ENCODE measurements at regions not wholly inside any gene's neighbourhood (a gene's known extent, or its start where the extent isn't known, plus 50 kb on each side); places are given as distances from the start of the nearest gene placed in this dataset.

- no peaks in the 10 kb centered on the region for H4K20me1 ChIP-seq (ENCODE audit: control insufficient read depth, extremely low read depth, insufficient read depth, low read length)
- no peak for DNase-seq (ENCODE audit: low read depth in 2 of 2)
- no peak overlapping the region for H2AFZ ChIP-seq (ENCODE audit: low read length)
- no peak overlapping the region for H3K9ac ChIP-seq (ENCODE audit: insufficient read depth, low read length)
- no peak overlapping the region for H3K4me3 ChIP-seq (replicated peaks in 1 of 4; ENCODE audit: control extremely low read depth in 1 of 4, insufficient read depth in 1 of 4, low read depth in 3 of 4, low read length in 4 of 4)
- TF ChIP-seq EZH2 (IDR thresholded peaks at IDR 0.05; ENCODE audit: low read length, missing control alignments): no peak
- TF ChIP-seq CTCF (conservative IDR thresholded peaks at IDR 0.05 in 1 of 2, IDR thresholded peaks at IDR 0.05 in 1 of 2; ENCODE audit: low read depth in 1 of 2, low read length in 2 of 2): no peak
- no peak overlapping the region for H3K27ac ChIP-seq (ENCODE audit: insufficient read depth, low read length)
- H3K4me2 ChIP-seq (ENCODE audit: extremely low read depth, insufficient read depth, low read length): no peak overlapping the region
- H3K4me1 ChIP-seq (ENCODE audit: control insufficient read depth, extremely low read depth, insufficient read depth, low read length): no peaks in the 10 kb centered on the region
- H3K9me3 ChIP-seq (ENCODE audit: control insufficient read depth, insufficient read depth, low read depth, low read length): no peaks in the 10 kb centered on the region
- no peaks in the 10 kb centered on the region for H3K36me3 ChIP-seq (ENCODE audit: control insufficient read depth, insufficient read depth, low read length)
- no peaks in the 10 kb centered on the region for H3K79me2 ChIP-seq (ENCODE audit: control insufficient read depth, insufficient read depth, low read length)
- H3K27me3 ChIP-seq (ENCODE audit: control insufficient read depth, insufficient read depth, low read length): no peaks in the 10 kb centered on the region
Observed at GRCh38 chr1:5711079-5711478, 281.1 kb downstream of the NPHP4 start.

- Histone ChIP-seq H3K27ac (ENCODE audit: insufficient read depth, low read length) (no peak overlapping the region), H3K9me3 (ENCODE audit: control insufficient read depth, insufficient read depth, low read depth, low read length) (no peaks in the 10 kb centered on the region), H4K20me1 (ENCODE audit: control insufficient read depth, extremely low read depth, insufficient read depth, low read length) (no peaks in the 10 kb centered on the region), H3K4me2 (ENCODE audit: extremely low read depth, insufficient read depth, low read length) (no peak overlapping the region), H3K36me3 (ENCODE audit: control insufficient read depth, insufficient read depth, low read length) (no peaks in the 10 kb centered on the region), H3K79me2 (ENCODE audit: control insufficient read depth, insufficient read depth, low read length) (no peaks in the 10 kb centered on the region), H3K9ac (ENCODE audit: insufficient read depth, low read length) (no peak overlapping the region), H3K4me3 (replicated peaks in 1 of 4; ENCODE audit: control extremely low read depth in 1 of 4, insufficient read depth in 1 of 4, low read depth in 3 of 4, low read length in 4 of 4) (no peak overlapping the region), H3K27me3 (ENCODE audit: control insufficient read depth, insufficient read depth, low read length) (no peaks in the 10 kb centered on the region), H2AFZ (ENCODE audit: low read length) (no peak overlapping the region), H3K4me1 (ENCODE audit: control insufficient read depth, extremely low read depth, insufficient read depth, low read length) (no peaks in the 10 kb centered on the region)
- TF ChIP-seq EZH2 (IDR thresholded peaks at IDR 0.05; ENCODE audit: low read length, missing control alignments) (no peak), CTCF (conservative IDR thresholded peaks at IDR 0.05 in 1 of 2, IDR thresholded peaks at IDR 0.05 in 1 of 2; ENCODE audit: low read depth in 1 of 2, low read length in 2 of 2) (no peak)
- no peak for DNase-seq (ENCODE audit: low read depth in 2 of 2)
Observed at GRCh38 chr1:5709976-5710375, 282.2 kb downstream of the NPHP4 start.

- no peaks in the 10 kb centered on the region for H4K20me1 ChIP-seq (ENCODE audit: control insufficient read depth, extremely low read depth, insufficient read depth, low read length)
- H3K27me3 ChIP-seq (ENCODE audit: control insufficient read depth, insufficient read depth, low read length): no peaks in the 10 kb centered on the region
- TF ChIP-seq CTCF (conservative IDR thresholded peaks at IDR 0.05 in 1 of 2, IDR thresholded peaks at IDR 0.05 in 1 of 2; ENCODE audit: low read depth in 1 of 2, low read length in 2 of 2) (no peak), EZH2 (IDR thresholded peaks at IDR 0.05; ENCODE audit: low read length, missing control alignments) (no peak)
- H3K36me3 ChIP-seq (ENCODE audit: control insufficient read depth, insufficient read depth, low read length): no peaks in the 10 kb centered on the region
- no peak overlapping the region for H2AFZ ChIP-seq (ENCODE audit: low read length)
- H3K4me1 ChIP-seq (ENCODE audit: control insufficient read depth, extremely low read depth, insufficient read depth, low read length): no peaks in the 10 kb centered on the region
- DNase-seq (ENCODE audit: low read depth in 2 of 2): no peak
- no peak overlapping the region for H3K4me2 ChIP-seq (ENCODE audit: extremely low read depth, insufficient read depth, low read length)
- H3K4me3 ChIP-seq (replicated peaks in 1 of 4; ENCODE audit: control extremely low read depth in 1 of 4, insufficient read depth in 1 of 4, low read depth in 3 of 4, low read length in 4 of 4): no peak overlapping the region
- no peak overlapping the region for H3K9ac ChIP-seq (ENCODE audit: insufficient read depth, low read length)
- H3K79me2 ChIP-seq (ENCODE audit: control insufficient read depth, insufficient read depth, low read length): no peaks in the 10 kb centered on the region
- no peaks in the 10 kb centered on the region for H3K9me3 ChIP-seq (ENCODE audit: control insufficient read depth, insufficient read depth, low read depth, low read length)
- no peak overlapping the region for H3K27ac ChIP-seq (ENCODE audit: insufficient read depth, low read length)
Observed at GRCh38 chr1:5709461-5709975, 282.7 kb downstream of the NPHP4 start.

All from fibroblast of lung (primary cell).